RWPE2 (cell line): ENCODE measurements at regions not wholly inside any gene's neighbourhood (a gene's known extent, or its start where the extent isn't known, plus 50 kb on each side); places are given as distances from the start of the nearest gene placed in this dataset.
"Not testable (repeated sequence)": the region's sequence is repeated elsewhere in the genome, so short reads cannot be mapped to it uniquely, and the experiment has no call there.

Source experiments
- ATAC-seq: fragments of 200-7000 bp; cut with Tn5 transposase; 3 replicates; pipeline ENCODE4 v1.9.1; 2021; ENCODE audit warnings: low read depth
- DNase-seq: peaks from one replicate; pipeline ENCODE4 v3.0.0-alpha.2; 2020; ENCODE audit warnings: low spot score
- H3K27ac ChIP-seq: fragments of 450-650 bp; 2 replicates; pipeline ENCODE4 v1.5.1; 2017; ENCODE audit warnings: mild to moderate bottlenecking; ENCODE audit not compliant: poor library complexity, severe bottlenecking
- H3K27me3 ChIP-seq: fragments of 250-450 bp; sonication (Bioruptor Pico); 2 replicates; pipeline ENCODE4 v1.5.1; 2021; ENCODE audit warnings: mild to moderate bottlenecking, moderate library complexity; ENCODE audit not compliant: insufficient read depth, poor library complexity, severe bottlenecking
- H3K36me3 ChIP-seq: fragments of 250-450 bp; sonication (Bioruptor Pico); 2 replicates; pipeline ENCODE4 v1.5.1; 2020; ENCODE audit warnings: low read depth, mild to moderate bottlenecking, moderate library complexity
- H3K4me1 ChIP-seq: fragments of 250-450 bp; sonication (Bioruptor Pico); 2 replicates; pipeline ENCODE4 v1.5.1; 2021; ENCODE audit warnings: mild to moderate bottlenecking, moderate library complexity; ENCODE audit not compliant: insufficient read depth, poor library complexity, severe bottlenecking
- H3K4me3 ChIP-seq: fragments of 250-450 bp; sonication (Bioruptor Pico); 2 replicates; pipeline ENCODE4 v1.5.1; 2021; ENCODE audit warnings: mild to moderate bottlenecking, moderate library complexity; ENCODE audit not compliant: severe bottlenecking
- H3K9me3 ChIP-seq: fragments of 250-450 bp; sonication (Bioruptor Pico); 2 replicates; pipeline ENCODE4 v1.5.1; 2021; ENCODE audit warnings: mild to moderate bottlenecking, moderate library complexity; ENCODE audit not compliant: severe bottlenecking

GRCh38 chr9:40097992-40098391 is 742.5 kb downstream of the SPATA31A1 start:
- not testable (repeated sequence) for H3K27ac ChIP-seq, ATAC-seq, H3K36me3 ChIP-seq, H3K27me3 ChIP-seq, DNase-seq, H3K4me1 ChIP-seq, H3K9me3 ChIP-seq, H3K4me3 ChIP-seq

DNA sequence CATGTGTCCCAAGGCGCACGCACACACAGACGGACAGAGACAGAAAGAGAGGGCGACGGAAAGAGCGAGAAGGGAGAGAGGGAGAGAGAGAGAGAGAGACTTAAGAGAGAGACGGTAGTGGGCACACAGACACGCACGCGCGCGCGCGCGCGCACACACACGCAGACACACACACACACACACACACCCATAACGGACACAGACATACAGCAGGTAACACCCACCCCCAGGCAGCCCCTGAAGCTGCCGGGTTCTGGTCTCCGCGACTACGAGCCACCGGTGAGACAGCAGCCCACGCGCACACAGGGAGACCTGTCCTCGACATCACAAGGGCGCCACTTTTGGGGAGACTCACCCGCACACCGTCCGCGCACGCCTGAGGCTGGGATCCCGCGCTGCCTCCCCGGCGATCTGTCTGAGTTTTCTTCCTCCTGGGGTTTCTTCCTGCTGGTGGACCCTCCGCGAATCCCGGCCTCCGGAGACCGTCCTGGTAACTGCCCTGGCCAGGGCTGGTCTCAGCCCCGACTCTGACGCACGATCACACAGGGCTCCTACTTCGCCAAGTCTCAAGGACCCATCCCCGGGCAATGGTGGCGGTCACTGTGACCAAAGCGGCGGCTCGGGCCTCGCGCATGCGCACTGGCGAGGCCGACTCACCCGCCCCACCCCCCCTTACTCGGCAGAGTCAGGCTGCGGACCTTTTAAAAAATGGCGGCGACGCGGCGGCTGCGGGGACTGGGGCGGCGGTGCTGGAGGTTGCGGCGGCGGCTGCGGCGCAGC is 750.7 kb downstream of the SPATA31A1 start:
- DNase-seq, H3K36me3 ChIP-seq, H3K4me1 ChIP-seq, H3K27ac ChIP-seq, H3K27me3 ChIP-seq, H3K9me3 ChIP-seq, ATAC-seq: not testable (repeated sequence)
- peak overlapping the region; percentile 18 for H3K4me3 ChIP-seq

GRCh38 chr9:40106783-40107248 is 751.3 kb downstream of the SPATA31A1 start:
- not testable (repeated sequence) for H3K9me3 ChIP-seq, H3K4me1 ChIP-seq, H3K27ac ChIP-seq, H3K27me3 ChIP-seq, ATAC-seq, H3K36me3 ChIP-seq, H3K4me3 ChIP-seq, DNase-seq

DNA sequence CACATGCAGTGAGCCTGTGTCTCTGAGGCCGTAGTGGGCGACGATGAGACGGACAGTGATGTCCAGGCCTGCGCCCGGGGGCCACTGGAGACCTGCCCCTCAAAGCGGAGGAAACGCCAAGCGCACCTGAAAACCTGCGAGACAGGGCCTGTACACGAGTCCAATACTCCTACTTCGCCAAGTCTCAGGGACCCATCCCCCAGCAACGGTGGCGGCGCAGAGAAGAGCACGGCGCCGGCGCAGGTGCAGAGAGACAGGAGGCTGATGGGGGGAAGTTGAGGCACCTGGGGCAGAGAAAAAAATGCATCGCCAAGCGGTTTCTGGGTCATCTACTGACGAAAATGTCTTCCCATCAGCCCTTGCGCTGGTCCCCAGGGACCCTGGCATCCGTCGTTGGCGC is 751.8 kb downstream of the SPATA31A1 start:
- H3K9me3 ChIP-seq, H3K4me3 ChIP-seq, DNase-seq, H3K27ac ChIP-seq, ATAC-seq, H3K27me3 ChIP-seq, H3K4me1 ChIP-seq, H3K36me3 ChIP-seq: not testable (repeated sequence)

DNA sequence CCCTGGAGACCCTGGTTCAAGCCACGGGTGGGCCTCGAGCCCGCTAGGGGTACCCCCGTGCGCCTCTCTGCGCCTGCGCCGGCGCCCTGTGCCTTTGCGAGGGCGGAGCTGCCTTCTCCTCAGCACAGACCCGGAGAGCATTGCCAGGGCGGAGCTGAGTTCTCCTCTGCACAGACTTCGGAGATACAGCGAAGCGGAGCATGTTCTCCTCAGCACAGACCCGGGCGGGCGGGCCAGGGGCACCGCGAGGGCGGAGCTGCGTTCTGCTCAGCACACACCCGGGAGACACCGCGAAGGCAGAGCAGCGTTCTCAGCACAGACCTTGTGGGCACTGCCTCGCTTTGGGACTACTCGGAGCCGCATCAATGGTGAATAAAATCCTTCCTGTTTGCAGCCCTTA is 753.0 kb downstream of the SPATA31A1 start:
- not testable (repeated sequence) for H3K4me1 ChIP-seq, H3K36me3 ChIP-seq, H3K27me3 ChIP-seq, H3K27ac ChIP-seq, H3K4me3 ChIP-seq, DNase-seq, H3K9me3 ChIP-seq, ATAC-seq

- ATAC-seq, H3K27ac ChIP-seq, H3K4me1 ChIP-seq, H3K9me3 ChIP-seq, H3K27me3 ChIP-seq, H3K36me3 ChIP-seq, H3K4me3 ChIP-seq, DNase-seq: not testable (repeated sequence)
These were observed 755.3 kb downstream of the SPATA31A1 start for GRCh38 chr9:40110751-40111150.

DNA sequence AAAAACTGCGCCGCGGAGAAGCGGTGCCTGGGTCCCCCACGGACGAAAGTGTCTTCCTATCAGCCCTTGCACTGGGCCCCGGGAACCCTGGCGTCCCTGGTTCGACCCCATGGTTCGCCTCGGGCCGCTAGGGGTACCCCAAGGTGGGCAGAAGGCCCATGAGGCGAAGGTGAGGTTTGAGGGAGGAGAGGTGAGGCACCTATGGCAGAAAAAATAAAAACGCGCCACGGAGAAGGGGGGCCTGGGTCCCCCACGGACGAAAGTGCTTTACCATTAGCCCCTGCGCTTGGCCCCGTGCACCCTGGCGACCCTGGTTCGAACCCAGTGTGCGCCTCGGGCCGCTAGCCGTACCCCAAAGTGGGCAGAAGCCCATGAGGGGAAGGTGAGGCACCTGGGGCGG is 756.1 kb downstream of the SPATA31A1 start:
- not testable (repeated sequence) for H3K9me3 ChIP-seq, H3K27ac ChIP-seq, ATAC-seq, DNase-seq, H3K4me1 ChIP-seq, H3K4me3 ChIP-seq, H3K36me3 ChIP-seq, H3K27me3 ChIP-seq

GRCh38 chr9:40130598-40130997 is 775.1 kb downstream of the SPATA31A1 start:
- H3K9me3 ChIP-seq, H3K27ac ChIP-seq, H3K27me3 ChIP-seq, H3K36me3 ChIP-seq, ATAC-seq, DNase-seq, H3K4me1 ChIP-seq, H3K4me3 ChIP-seq: not testable (repeated sequence)

DNA sequence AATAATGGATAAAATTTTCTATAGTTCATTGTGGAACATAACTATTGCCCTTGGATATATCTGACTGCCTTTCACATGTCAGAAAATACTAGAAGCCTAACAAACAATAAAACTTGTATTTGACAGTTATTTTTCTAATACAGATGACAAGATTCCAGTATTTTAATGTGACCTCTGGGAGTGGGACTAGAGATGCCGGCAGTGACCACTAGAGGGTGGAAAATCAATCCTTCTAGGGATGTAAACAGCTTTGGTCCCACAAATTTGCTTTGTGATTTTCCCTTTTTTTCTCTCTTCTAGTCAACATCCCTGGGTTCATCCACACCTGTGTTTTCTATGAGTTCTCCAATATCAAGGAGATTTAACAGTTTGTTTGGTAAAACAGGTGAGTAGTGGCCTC is 813.7 kb downstream of the SPATA31A1 start:
- not testable (repeated sequence) for H3K27ac ChIP-seq, H3K27me3 ChIP-seq, H3K9me3 ChIP-seq, H3K4me3 ChIP-seq, H3K4me1 ChIP-seq, H3K36me3 ChIP-seq, DNase-seq
- ATAC-seq, result peak; percentile 67; the same call in 1 of the 3 replicates

DNA sequence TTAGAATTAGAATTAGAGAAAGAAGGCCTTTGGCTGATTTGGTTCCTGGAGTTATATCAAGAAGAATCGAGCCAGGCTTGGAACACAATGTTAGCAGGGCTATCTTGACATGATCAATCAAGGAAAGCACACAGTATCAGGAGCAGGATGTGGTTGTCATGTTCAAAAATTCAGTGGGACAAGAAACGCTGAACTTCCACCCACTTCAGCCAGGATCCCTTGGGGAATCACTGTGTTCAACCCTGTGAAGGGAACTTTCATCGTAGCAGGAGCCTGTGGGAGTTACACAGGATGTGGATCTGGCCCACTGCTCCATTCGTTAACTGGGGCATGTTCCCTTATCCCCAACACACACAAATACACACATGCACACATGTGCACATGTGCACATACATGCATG is 817.8 kb downstream of the SPATA31A1 start:
- H3K9me3 ChIP-seq, ATAC-seq, H3K4me3 ChIP-seq, DNase-seq, H3K27me3 ChIP-seq, H3K4me1 ChIP-seq, H3K27ac ChIP-seq, H3K36me3 ChIP-seq: not testable (repeated sequence)

GRCh38 chr9:40174035-40174434 is 818.6 kb downstream of the SPATA31A1 start:
- not testable (repeated sequence) for H3K27me3 ChIP-seq, H3K4me1 ChIP-seq, H3K36me3 ChIP-seq, H3K27ac ChIP-seq, H3K9me3 ChIP-seq, ATAC-seq, H3K4me3 ChIP-seq, DNase-seq

GRCh38 chr9:40177403-40177802 is 821.9 kb downstream of the SPATA31A1 start:
- H3K27me3 ChIP-seq, DNase-seq: not testable (repeated sequence)

More at GRCh38 chr9:40177403-40177802, 821.9 kb downstream of the SPATA31A1 start:
- ATAC-seq, H3K36me3 ChIP-seq, H3K9me3 ChIP-seq, H3K4me3 ChIP-seq, H3K27ac ChIP-seq, H3K4me1 ChIP-seq: not testable (repeated sequence)
